Liver (tissue), 8 donors: ENCODE measurements at regions not wholly inside any gene's neighbourhood (a gene's known extent, or its start where the extent isn't known, plus 50 kb on each side); places are given as distances from the start of the nearest gene placed in this dataset.

Source experiments
- DNase-seq: peaks from one replicate; pipeline ENCODE4 v3.0.0-alpha.2; 2017; ENCODE audit warnings: low spot score
- H3K27ac ChIP-seq, 2 donors: one replicate each; pipeline ENCODE4 v1.7.0; 2013; ENCODE audit warnings: inconsistent platforms in 2 of 2, low read length in 2 of 2, control low read depth in 1 of 2, low read depth in 1 of 2, mild to moderate bottlenecking in 1 of 2
- H3K27me3 ChIP-seq, 4 donors: one replicate each; pipeline versions ENCODE4 v1.6.1 to v1.7.0; 2013; ENCODE audit warnings: low read length in 3 of 4, inconsistent platforms in 1 of 4, mild to moderate bottlenecking in 1 of 4, moderate library complexity in 1 of 4; ENCODE audit not compliant: control insufficient read depth in 4 of 4, insufficient read depth in 4 of 4
- H3K36me3 ChIP-seq, 4 donors: one replicate each; pipeline versions ENCODE4 v1.6.1 to v1.7.0; 2013; ENCODE audit warnings: low read length in 3 of 4, mild to moderate bottlenecking in 3 of 4, low read depth in 1 of 4, moderate library complexity in 1 of 4; ENCODE audit not compliant: control insufficient read depth in 4 of 4, insufficient read depth in 3 of 4
- H3K4me1 ChIP-seq, 4 donors: one replicate each; pipeline versions ENCODE4 v1.6.1 to v1.7.0; 2013; ENCODE audit warnings: low read length in 3 of 4, mild to moderate bottlenecking in 3 of 4, moderate library complexity in 1 of 4; ENCODE audit not compliant: control insufficient read depth in 4 of 4, insufficient read depth in 4 of 4
- H3K4me3 ChIP-seq, 3 donors: one replicate each; pipeline versions ENCODE4 v1.6.1 to v1.7.0; 2013; ENCODE audit warnings: low read length in 3 of 3, control low read depth in 1 of 3, low read depth in 1 of 3, mild to moderate bottlenecking in 1 of 3
- H3K9ac ChIP-seq, 2 donors: one replicate each; pipeline ENCODE4 v1.7.0; 2013; ENCODE audit warnings: low read length in 2 of 2, mild to moderate bottlenecking in 2 of 2, moderate library complexity in 2 of 2, control low read depth in 1 of 2, low read depth in 1 of 2
- H3K9me3 ChIP-seq, 4 donors: one replicate each; pipeline versions ENCODE4 v1.6.1 to v1.7.0; 2013; ENCODE audit warnings: low read length in 3 of 4; ENCODE audit not compliant: control insufficient read depth in 4 of 4
- ATF3 ChIP-seq: IDR thresholded peaks from 2 replicates; pipeline ENCODE4 v1.6.1; 2016; ENCODE audit warnings: antibody characterized with exemption
- CTCF ChIP-seq: fragments of 150-350 bp; IDR thresholded peaks from 2 replicates; pipeline ENCODE4 v1.5.1; 2017; ENCODE audit warnings: improper control_type of control experiment, low read depth, low read length; ENCODE audit not compliant: missing input control
- EGR1 ChIP-seq, 2 donors: IDR thresholded peaks; 2 replicates each; pipeline ENCODE4 v1.6.1; 2016 to 2018; ENCODE audit warnings: antibody characterized with exemption in 2 of 2, low read depth in 2 of 2
- FOXA1 ChIP-seq: IDR thresholded peaks from 2 replicates; pipeline ENCODE4 v1.6.1; 2016; ENCODE audit warnings: antibody characterized with exemption
- FOXA2 ChIP-seq: IDR thresholded peaks from 2 replicates; pipeline ENCODE4 v1.6.1; 2016; ENCODE audit warnings: antibody characterized with exemption
- GABPA ChIP-seq, 2 donors: IDR thresholded peaks in 1 of 2; conservative IDR thresholded peaks in 1 of 2; 2 replicates each; pipeline ENCODE4 v1.6.1; 2016; ENCODE audit warnings: antibody characterized with exemption in 2 of 2, mild to moderate bottlenecking in 1 of 2, moderate library complexity in 1 of 2
- HNF4A ChIP-seq, 2 donors: conservative IDR thresholded peaks; 2 replicates each; pipeline ENCODE4 v1.6.1; 2016; ENCODE audit warnings: antibody characterized with exemption in 2 of 2, mild to moderate bottlenecking in 2 of 2
- HNF4G ChIP-seq: IDR thresholded peaks from 2 replicates; pipeline ENCODE4 v1.6.1; 2016; ENCODE audit warnings: antibody characterized with exemption
- JUND ChIP-seq, 2 donors: IDR thresholded peaks; 2 replicates each; pipeline ENCODE4 v1.6.1; 2016; ENCODE audit warnings: antibody characterized with exemption in 2 of 2
- NR2F2 ChIP-seq: IDR thresholded peaks from 2 replicates; pipeline ENCODE4 v1.6.1; 2016; ENCODE audit warnings: antibody characterized with exemption
- RAD21 ChIP-seq, 2 donors: IDR thresholded peaks; 2 replicates each; pipeline ENCODE4 v1.6.1; 2016; ENCODE audit warnings: antibody characterized with exemption in 2 of 2, mild to moderate bottlenecking in 2 of 2
- REST ChIP-seq: IDR thresholded peaks from 2 replicates; pipeline ENCODE4 v1.6.1; 2016; ENCODE audit warnings: antibody characterized with exemption, mild to moderate bottlenecking
- RXRA ChIP-seq, 2 donors: IDR thresholded peaks; 2 replicates each; pipeline ENCODE4 v1.6.1; 2017 to 2018; ENCODE audit warnings: antibody characterized with exemption in 2 of 2, mild to moderate bottlenecking in 1 of 2
- SP1 ChIP-seq: IDR thresholded peaks from 2 replicates; pipeline ENCODE4 v1.6.1; 2018; ENCODE audit warnings: antibody characterized with exemption, mild to moderate bottlenecking
- TAF1 ChIP-seq: conservative IDR thresholded peaks from 2 replicates; pipeline ENCODE4 v1.6.1; 2016; ENCODE audit warnings: antibody characterized with exemption, mild to moderate bottlenecking
- YY1 ChIP-seq: IDR thresholded peaks from 2 replicates; pipeline ENCODE4 v1.6.1; 2016; ENCODE audit warnings: antibody characterized with exemption, mild to moderate bottlenecking
- ZBTB33 ChIP-seq: IDR thresholded peaks from 2 replicates; pipeline ENCODE4 v1.6.1; 2016; ENCODE audit warnings: antibody characterized with exemption
- WGBS: extraction: QIAGEN DNeasy Blood & Tissue Kit; methylation state at CpG from one replicate; pipeline ENCODE4 v1.1.7; 2013; 5-methylcytosine and 5-hydroxymethylcytosine counted together
- TF ChIP-seq, protein P1 (sequence below): IDR thresholded peaks from 2 replicates; pipeline ENCODE4 v1.6.1; 2016; ENCODE audit warnings: antibody characterized with exemption
- donor health status: healthy.
- donor health status: healthy.
- donor health status: healthy.
- donor health status: healthy.
- donor health status: healthy.

DNA sequence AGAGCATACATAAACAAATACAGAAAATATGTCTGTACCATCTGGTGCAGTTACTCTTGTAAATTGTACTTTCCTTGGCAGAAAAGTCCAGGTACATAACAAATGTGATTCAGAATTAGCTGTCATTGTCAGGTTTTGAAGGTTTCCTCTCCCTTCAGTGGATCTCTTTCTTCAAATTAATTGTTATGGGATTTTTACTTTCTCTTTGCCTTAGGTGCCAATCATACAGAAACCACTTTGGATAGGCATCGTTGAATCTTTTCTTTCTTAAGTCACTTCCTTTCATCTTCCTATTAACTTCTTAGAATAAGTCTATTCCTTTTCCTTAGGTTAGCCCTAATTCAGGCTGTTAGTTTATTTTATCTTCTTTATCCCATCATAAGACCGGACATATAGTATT, 1992.1 kb upstream of the IGFBP7 start:
- no peak overlapping the region for H3K9ac ChIP-seq
- no peak overlapping the region for H3K4me3 ChIP-seq
- no peaks in the 10 kb centered on the region for H3K9me3 ChIP-seq
- H3K36me3 ChIP-seq: no peaks in the 10 kb centered on the region
- no peaks in the 10 kb centered on the region for H3K27me3 ChIP-seq
- no peak overlapping the region for H3K27ac ChIP-seq
- no peaks in the 10 kb centered on the region for H3K4me1 ChIP-seq
- WGBS: 75% methylated on average over 2 of the region's 2 CpGs
- DNase-seq: no peak
- no peak for TF ChIP-seq NR2F2
- no peak for TF ChIP-seq REST
- no peak for TF ChIP-seq ZBTB33
- TF ChIP-seq EGR1 (IDR thresholded peaks at IDR 0.05; ENCODE audit: low read depth in 2 of 2): no peak
- TF ChIP-seq HNF4A (conservative IDR thresholded peaks at IDR 0.05): no peak
- no peak for TF ChIP-seq JUND (IDR thresholded peaks at IDR 0.05)
- TF ChIP-seq FOXA1: no peak
- no peak for TF ChIP-seq RXRA (IDR thresholded peaks at IDR 0.05)
- no peak for TF ChIP-seq YY1
- no peak for TF ChIP-seq HNF4G
- no peak for TF ChIP-seq FOXA2
- TF ChIP-seq GABPA (IDR thresholded peaks at IDR 0.05 in 1 of 2, conservative IDR thresholded peaks at IDR 0.05 in 1 of 2): no peak
- no peak for TF ChIP-seq CTCF
- TF ChIP-seq TAF1: no peak

- H3K9me3 ChIP-seq: no peaks in the 10 kb centered on the region
- H3K36me3 ChIP-seq: no peaks in the 10 kb centered on the region
- no peak overlapping the region for H3K9ac ChIP-seq
- no peaks in the 10 kb centered on the region for H3K27me3 ChIP-seq
- WGBS: 52% methylated on average over 4 of the region's 4 CpGs
- DNase-seq: no peak
- H3K4me1 ChIP-seq: no peaks in the 10 kb centered on the region
- H3K27ac ChIP-seq: no peak overlapping the region
- no peak overlapping the region for H3K4me3 ChIP-seq
- TF ChIP-seq HNF4G (no peak), EGR1 (IDR thresholded peaks at IDR 0.05; ENCODE audit: low read depth in 2 of 2) (no peak), ZBTB33 (no peak), FOXA2 (no peak), FOXA1 (no peak), GABPA (IDR thresholded peaks at IDR 0.05 in 1 of 2, conservative IDR thresholded peaks at IDR 0.05 in 1 of 2) (no peak), JUND (IDR thresholded peaks at IDR 0.05) (no peak), ATF3 (no peak), TAF1 (no peak), HNF4A (conservative IDR thresholded peaks at IDR 0.05) (no peak), NR2F2 (no peak), REST (no peak), RAD21 (IDR thresholded peaks at IDR 0.05) (no peak), RXRA (IDR thresholded peaks at IDR 0.05) (no peak), YY1 (no peak), SP1 (no peak)
- TF ChIP-seq, protein P1, sequence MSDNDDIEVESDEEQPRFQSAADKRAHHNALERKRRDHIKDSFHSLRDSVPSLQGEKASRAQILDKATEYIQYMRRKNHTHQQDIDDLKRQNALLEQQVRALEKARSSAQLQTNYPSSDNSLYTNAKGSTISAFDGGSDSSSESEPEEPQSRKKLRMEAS: no peak
Observed at GRCh38 chr4:59120287-59120814, 2010.2 kb upstream of the IGFBP7 start.
